ENCODE measurements at regions not wholly inside any gene's neighbourhood (a gene's known extent, or its start where the extent isn't known, plus 50 kb on each side); places are given as distances from the start of the nearest gene placed in this dataset.

DNA sequence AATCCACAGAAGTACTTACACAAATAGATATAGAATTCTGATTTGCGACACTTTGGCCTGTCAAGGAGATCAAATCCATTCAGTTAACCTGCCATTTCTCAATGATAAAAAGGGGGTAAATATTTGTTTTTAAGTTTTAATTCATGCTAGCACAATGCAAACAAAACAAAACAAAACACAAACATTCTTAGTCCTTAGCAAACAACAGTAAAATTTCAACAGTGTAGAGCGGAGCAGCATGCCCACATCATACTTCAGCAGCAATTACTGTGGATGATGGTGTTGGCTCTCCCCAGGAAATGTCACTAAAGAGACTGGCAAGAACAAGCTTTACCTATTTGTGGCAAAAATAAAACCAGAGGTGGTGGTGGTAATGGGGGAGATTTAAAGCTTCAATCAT lies 625.2 kb upstream of the PCDH20 start:
- no peak overlapping the region for H3K27ac ChIP-seq (ENCODE audit: insufficient read depth in 1 of 2, low read depth in 1 of 2, low read length in 2 of 2, poor library complexity in 1 of 2, severe bottlenecking in 2 of 2)
- H3K27me3 ChIP-seq (replicated peaks in 2 of 5; ENCODE audit: control insufficient read depth in 4 of 5, insufficient read depth in 5 of 5, low read length in 4 of 5): no peaks in the 10 kb centered on the region
- WGBS (ENCODE audit: insufficient coverage): 100% methylated on average over 1 of the region's 2 CpGs
- no peak overlapping the region for H3K4me3 ChIP-seq (ENCODE audit: control insufficient read depth in 1 of 7, extremely low read depth in 1 of 7, insufficient read depth in 4 of 7, low read depth in 2 of 7, low read length in 6 of 7)
- no peaks in the 10 kb centered on the region for H3K36me3 ChIP-seq (ENCODE audit: control insufficient read depth in 4 of 4, insufficient read depth in 4 of 4, low read length in 3 of 4)
- no peaks in the 10 kb centered on the region for H3K4me1 ChIP-seq (ENCODE audit: control extremely low read depth in 1 of 4, control insufficient read depth in 4 of 4, insufficient read depth in 4 of 4, low read length in 3 of 4)
- CTCF ChIA-PET: no interaction called here
- DNase-seq: no peak
- POLR2A ChIA-PET: interaction anchor here (0.5 kb wide), 1 partner anchor 38 kb away, joined by 4 read pairs; no protein-coding TSS in a partner anchor
- no peaks in the 10 kb centered on the region for H3K9me3 ChIP-seq (ENCODE audit: control extremely low read depth in 1 of 5, control insufficient read depth in 4 of 5, insufficient read depth in 2 of 5, low read depth in 1 of 5, low read length in 4 of 5)

DNA sequence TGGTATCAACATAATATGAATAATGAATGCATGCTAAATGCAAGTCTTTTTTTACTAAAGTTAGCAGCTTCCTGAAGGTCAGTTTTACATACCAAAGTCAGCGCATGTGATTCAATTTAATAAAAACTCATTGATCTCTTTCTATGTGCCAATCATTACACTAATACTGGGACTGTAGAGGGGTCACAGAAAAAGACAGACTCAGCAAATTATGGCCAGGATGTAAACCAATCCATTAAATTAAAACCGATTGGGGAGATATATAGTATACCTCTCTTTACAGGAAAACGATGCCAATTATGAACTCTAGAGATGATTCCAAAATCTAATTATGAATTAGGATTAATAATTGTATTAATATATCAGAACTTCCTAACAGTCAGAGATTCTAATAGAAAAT lies 624.4 kb upstream of the PCDH20 start:
- Histone ChIP-seq H3K4me1 (ENCODE audit: control extremely low read depth in 1 of 4, control insufficient read depth in 4 of 4, insufficient read depth in 4 of 4, low read length in 3 of 4) (no peaks in the 10 kb centered on the region), H3K27ac (ENCODE audit: insufficient read depth in 1 of 2, low read depth in 1 of 2, low read length in 2 of 2, poor library complexity in 1 of 2, severe bottlenecking in 2 of 2) (no peak overlapping the region), H3K4me3 (ENCODE audit: control insufficient read depth in 1 of 7, extremely low read depth in 1 of 7, insufficient read depth in 4 of 7, low read depth in 2 of 7, low read length in 6 of 7) (no peak overlapping the region), H3K36me3 (ENCODE audit: control insufficient read depth in 4 of 4, insufficient read depth in 4 of 4, low read length in 3 of 4) (no peaks in the 10 kb centered on the region), H3K27me3 (replicated peaks in 2 of 5; ENCODE audit: control insufficient read depth in 4 of 5, insufficient read depth in 5 of 5, low read length in 4 of 5) (no peaks in the 10 kb centered on the region), H3K9me3 (ENCODE audit: control extremely low read depth in 1 of 5, control insufficient read depth in 4 of 5, insufficient read depth in 2 of 5, low read depth in 1 of 5, low read length in 4 of 5) (no peaks in the 10 kb centered on the region)
- ChIA-PET POLR2A (no interaction called here), CTCF (no interaction called here)
- WGBS (ENCODE audit: insufficient coverage): 67% methylated on average over 1 of the region's 3 CpGs
- no peak for DNase-seq

DNA sequence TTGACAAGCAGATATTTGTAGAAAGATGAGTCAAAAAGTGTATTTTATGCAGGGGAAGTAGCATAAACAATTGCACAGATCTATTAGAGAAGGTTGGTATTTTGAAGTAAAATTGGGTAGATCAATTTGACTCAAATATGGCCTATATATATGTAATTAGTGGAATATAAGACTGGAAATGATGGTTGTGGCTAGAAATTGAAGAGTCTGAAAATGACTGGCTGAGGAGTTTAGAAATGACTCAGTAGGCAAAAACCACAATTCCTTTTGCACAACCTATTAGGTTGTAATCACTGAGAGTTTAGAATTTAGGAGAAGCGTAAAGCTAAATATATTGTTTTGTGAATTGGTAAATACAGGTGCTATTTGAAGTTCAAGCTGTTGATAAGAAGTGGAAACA lies 622.6 kb upstream of the PCDH20 start:
- Histone ChIP-seq H3K36me3 (ENCODE audit: control insufficient read depth in 4 of 4, insufficient read depth in 4 of 4, low read length in 3 of 4) (no peaks in the 10 kb centered on the region), H3K9me3 (ENCODE audit: control extremely low read depth in 1 of 5, control insufficient read depth in 4 of 5, insufficient read depth in 2 of 5, low read depth in 1 of 5, low read length in 4 of 5) (no peaks in the 10 kb centered on the region), H3K27ac (ENCODE audit: insufficient read depth in 1 of 2, low read depth in 1 of 2, low read length in 2 of 2, poor library complexity in 1 of 2, severe bottlenecking in 2 of 2) (no peak overlapping the region), H3K27me3 (replicated peaks in 2 of 5; ENCODE audit: control insufficient read depth in 4 of 5, insufficient read depth in 5 of 5, low read length in 4 of 5) (no peaks in the 10 kb centered on the region), H3K4me1 (ENCODE audit: control extremely low read depth in 1 of 4, control insufficient read depth in 4 of 4, insufficient read depth in 4 of 4, low read length in 3 of 4) (no peaks in the 10 kb centered on the region), H3K4me3 (ENCODE audit: control insufficient read depth in 1 of 7, extremely low read depth in 1 of 7, insufficient read depth in 4 of 7, low read depth in 2 of 7, low read length in 6 of 7) (no peak overlapping the region)
- CTCF ChIA-PET: no interaction called here
- 100% methylated on average over 1 of the region's 1 CpG for WGBS (ENCODE audit: insufficient coverage)
- DNase-seq: no peak
- POLR2A ChIA-PET: no interaction called here

DNA sequence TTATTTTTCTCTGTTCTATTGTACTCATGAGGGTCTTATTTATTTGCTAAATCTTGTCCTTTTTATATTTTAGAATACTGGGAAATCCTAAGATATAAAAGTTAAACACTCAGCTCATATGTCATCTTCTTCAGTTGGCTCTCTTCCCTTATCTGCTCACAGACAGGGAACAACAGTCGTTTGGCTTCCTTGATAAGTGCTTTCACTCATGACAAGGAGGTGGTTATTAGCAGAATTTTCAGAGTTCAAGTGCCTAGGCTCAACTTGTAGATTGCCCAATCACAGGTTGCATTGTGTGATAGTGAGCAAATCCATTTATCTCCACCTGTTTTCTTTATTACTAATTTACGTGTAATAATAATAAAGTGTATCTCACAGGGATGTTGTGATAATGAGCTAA lies 620.3 kb upstream of the PCDH20 start:
- Histone ChIP-seq H3K4me3 (ENCODE audit: control insufficient read depth in 1 of 7, extremely low read depth in 1 of 7, insufficient read depth in 4 of 7, low read depth in 2 of 7, low read length in 6 of 7) (no peak overlapping the region), H3K27me3 (replicated peaks in 2 of 5; ENCODE audit: control insufficient read depth in 4 of 5, insufficient read depth in 5 of 5, low read length in 4 of 5) (no peaks in the 10 kb centered on the region), H3K4me1 (ENCODE audit: control extremely low read depth in 1 of 4, control insufficient read depth in 4 of 4, insufficient read depth in 4 of 4, low read length in 3 of 4) (no peaks in the 10 kb centered on the region), H3K9me3 (ENCODE audit: control extremely low read depth in 1 of 5, control insufficient read depth in 4 of 5, insufficient read depth in 2 of 5, low read depth in 1 of 5, low read length in 4 of 5) (no peaks in the 10 kb centered on the region), H3K27ac (ENCODE audit: insufficient read depth in 1 of 2, low read depth in 1 of 2, low read length in 2 of 2, poor library complexity in 1 of 2, severe bottlenecking in 2 of 2) (no peak overlapping the region), H3K36me3 (ENCODE audit: control insufficient read depth in 4 of 4, insufficient read depth in 4 of 4, low read length in 3 of 4) (no peaks in the 10 kb centered on the region)
- ChIA-PET CTCF (no interaction called here), POLR2A (no interaction called here)
- WGBS (ENCODE audit: insufficient coverage): 60% methylated on average over 1 of the region's 2 CpGs
- peak in 2 of 3 donors; percentile 1 to 20 for DNase-seq

DNA sequence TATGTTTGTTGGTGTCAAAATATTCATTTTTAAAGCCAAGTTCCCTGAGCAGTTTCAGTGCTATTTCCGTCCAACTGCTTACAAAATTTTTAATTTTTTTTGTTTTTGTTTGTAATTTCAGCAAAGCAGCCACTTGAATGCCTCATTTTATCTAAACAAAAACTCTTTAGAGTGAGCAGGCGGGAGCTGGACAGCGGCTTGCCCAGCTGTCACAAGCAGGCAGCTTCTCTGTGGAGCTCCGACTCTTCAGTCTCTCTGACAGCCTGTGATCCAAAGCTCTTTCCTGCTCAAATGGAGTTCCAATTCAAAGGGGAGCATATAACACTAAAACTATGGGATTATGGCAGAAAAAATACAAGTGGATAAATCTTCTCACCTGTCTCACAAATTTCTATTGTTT lies 618.3 kb upstream of the PCDH20 start:
- H3K27me3 ChIP-seq (replicated peaks in 2 of 5; ENCODE audit: control insufficient read depth in 4 of 5, insufficient read depth in 5 of 5, low read length in 4 of 5): no peaks in the 10 kb centered on the region
- WGBS (ENCODE audit: insufficient coverage): no CpG with 5 or more reads among the region's 4 CpGs
- DNase-seq: no peak
- H3K27ac ChIP-seq (ENCODE audit: insufficient read depth in 1 of 2, low read depth in 1 of 2, low read length in 2 of 2, poor library complexity in 1 of 2, severe bottlenecking in 2 of 2): no peak overlapping the region
- no peak overlapping the region for H3K4me3 ChIP-seq (ENCODE audit: control insufficient read depth in 1 of 7, extremely low read depth in 1 of 7, insufficient read depth in 4 of 7, low read depth in 2 of 7, low read length in 6 of 7)
- no peaks in the 10 kb centered on the region for H3K4me1 ChIP-seq (ENCODE audit: control extremely low read depth in 1 of 4, control insufficient read depth in 4 of 4, insufficient read depth in 4 of 4, low read length in 3 of 4)
- H3K36me3 ChIP-seq (ENCODE audit: control insufficient read depth in 4 of 4, insufficient read depth in 4 of 4, low read length in 3 of 4): no peaks in the 10 kb centered on the region
- ChIA-PET CTCF (no interaction called here), POLR2A (no interaction called here)
- no peaks in the 10 kb centered on the region for H3K9me3 ChIP-seq (ENCODE audit: control extremely low read depth in 1 of 5, control insufficient read depth in 4 of 5, insufficient read depth in 2 of 5, low read depth in 1 of 5, low read length in 4 of 5)

DNA sequence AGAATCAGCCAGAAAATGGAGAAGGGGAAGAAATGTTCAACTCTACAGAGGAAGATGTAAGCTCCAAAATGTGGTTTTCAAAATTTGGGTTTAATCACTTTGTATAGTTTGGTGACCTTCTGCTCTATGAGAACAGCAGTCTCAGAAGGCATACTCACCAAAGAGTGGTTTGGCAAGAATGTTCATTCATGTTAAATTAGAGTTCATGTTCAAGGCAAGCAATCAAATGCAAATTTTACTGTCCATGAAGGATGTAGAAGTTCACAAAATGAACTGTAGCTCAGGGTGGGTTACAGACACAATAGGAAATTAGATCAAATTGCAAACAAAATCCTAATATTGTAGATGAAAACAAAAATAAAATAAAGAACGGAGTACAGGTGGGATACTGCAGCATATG lies 606.7 kb upstream of the PCDH20 start:
- H3K4me3 ChIP-seq (ENCODE audit: control insufficient read depth in 1 of 7, extremely low read depth in 1 of 7, insufficient read depth in 4 of 7, low read depth in 2 of 7, low read length in 6 of 7): no peak overlapping the region
- no peaks in the 10 kb centered on the region for H3K27me3 ChIP-seq (replicated peaks in 2 of 5; ENCODE audit: control insufficient read depth in 4 of 5, insufficient read depth in 5 of 5, low read length in 4 of 5)
- ChIA-PET CTCF (interaction anchor here (1.4 kb wide), 1 partner anchor 14 kb away, joined by 3 read pairs; no protein-coding TSS in a partner anchor), POLR2A (no interaction called here)
- DNase-seq: no peak
- H3K4me1 ChIP-seq (ENCODE audit: control extremely low read depth in 1 of 4, control insufficient read depth in 4 of 4, insufficient read depth in 4 of 4, low read length in 3 of 4): no peaks in the 10 kb centered on the region
- H3K27ac ChIP-seq (ENCODE audit: insufficient read depth in 1 of 2, low read depth in 1 of 2, low read length in 2 of 2, poor library complexity in 1 of 2, severe bottlenecking in 2 of 2): no peak overlapping the region
- H3K36me3 ChIP-seq (ENCODE audit: control insufficient read depth in 4 of 4, insufficient read depth in 4 of 4, low read length in 3 of 4): no peaks in the 10 kb centered on the region
- no CpG with 5 or more reads among the region's 1 CpG for WGBS (ENCODE audit: insufficient coverage)
- H3K9me3 ChIP-seq (ENCODE audit: control extremely low read depth in 1 of 5, control insufficient read depth in 4 of 5, insufficient read depth in 2 of 5, low read depth in 1 of 5, low read length in 4 of 5): no peaks in the 10 kb centered on the region

DNA sequence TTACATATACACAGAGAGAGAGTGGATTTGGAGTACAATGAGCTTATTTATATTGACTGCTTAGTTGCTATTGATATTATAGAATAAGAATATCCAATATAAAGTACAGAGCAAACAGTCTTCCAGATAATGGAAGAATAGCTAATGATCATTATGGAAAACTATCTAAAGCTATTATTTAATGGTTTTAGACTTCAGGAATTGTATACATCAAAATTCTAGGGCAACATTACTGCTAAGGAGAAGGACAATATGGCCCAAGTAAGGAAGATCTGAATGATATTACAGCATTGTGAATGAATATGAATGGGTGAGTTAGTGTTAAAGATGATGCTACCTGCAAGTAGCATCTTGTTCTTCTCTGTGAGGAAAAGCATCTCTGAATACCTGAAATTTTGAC lies 604.2 kb upstream of the PCDH20 start:
- Histone ChIP-seq H3K36me3 (ENCODE audit: control insufficient read depth in 4 of 4, insufficient read depth in 4 of 4, low read length in 3 of 4) (no peaks in the 10 kb centered on the region), H3K27me3 (replicated peaks in 2 of 5; ENCODE audit: control insufficient read depth in 4 of 5, insufficient read depth in 5 of 5, low read length in 4 of 5) (no peaks in the 10 kb centered on the region), H3K4me1 (ENCODE audit: control extremely low read depth in 1 of 4, control insufficient read depth in 4 of 4, insufficient read depth in 4 of 4, low read length in 3 of 4) (no peaks in the 10 kb centered on the region), H3K9me3 (ENCODE audit: control extremely low read depth in 1 of 5, control insufficient read depth in 4 of 5, insufficient read depth in 2 of 5, low read depth in 1 of 5, low read length in 4 of 5) (no peaks in the 10 kb centered on the region), H3K27ac (ENCODE audit: insufficient read depth in 1 of 2, low read depth in 1 of 2, low read length in 2 of 2, poor library complexity in 1 of 2, severe bottlenecking in 2 of 2) (no peak overlapping the region), H3K4me3 (ENCODE audit: control insufficient read depth in 1 of 7, extremely low read depth in 1 of 7, insufficient read depth in 4 of 7, low read depth in 2 of 7, low read length in 6 of 7) (no peak overlapping the region)
- DNase-seq: no peak
- CTCF ChIA-PET: no interaction called here
- POLR2A ChIA-PET: no interaction called here
